SU-DHL-6 (cell line): ENCODE measurements at regions not wholly inside any gene's neighbourhood (a gene's known extent, or its start where the extent isn't known, plus 50 kb on each side); places are given as distances from the start of the nearest gene placed in this dataset.

Experiments
- CTCF ChIP-seq: fragments of 200-600 bp; sonication (generic); IDR thresholded peaks from one replicate; pipeline ENCODE4 v1.5.1; 2017; ENCODE audit warnings: antibody characterized with exemption, mild to moderate bottlenecking, low read length, moderate library complexity; ENCODE audit not compliant: insufficient read depth, poor library complexity, severe bottlenecking
- EZH2phosphoT487 ChIP-seq: fragments of 200-600 bp; sonication (generic), shearing (Covaris generic); conservative IDR thresholded peaks from 2 replicates; pipeline ENCODE4 v1.6.1; 2018; ENCODE audit warnings: mild to moderate bottlenecking, antibody characterized with exemption, low read length, moderate library complexity, mixed read lengths

DNA sequence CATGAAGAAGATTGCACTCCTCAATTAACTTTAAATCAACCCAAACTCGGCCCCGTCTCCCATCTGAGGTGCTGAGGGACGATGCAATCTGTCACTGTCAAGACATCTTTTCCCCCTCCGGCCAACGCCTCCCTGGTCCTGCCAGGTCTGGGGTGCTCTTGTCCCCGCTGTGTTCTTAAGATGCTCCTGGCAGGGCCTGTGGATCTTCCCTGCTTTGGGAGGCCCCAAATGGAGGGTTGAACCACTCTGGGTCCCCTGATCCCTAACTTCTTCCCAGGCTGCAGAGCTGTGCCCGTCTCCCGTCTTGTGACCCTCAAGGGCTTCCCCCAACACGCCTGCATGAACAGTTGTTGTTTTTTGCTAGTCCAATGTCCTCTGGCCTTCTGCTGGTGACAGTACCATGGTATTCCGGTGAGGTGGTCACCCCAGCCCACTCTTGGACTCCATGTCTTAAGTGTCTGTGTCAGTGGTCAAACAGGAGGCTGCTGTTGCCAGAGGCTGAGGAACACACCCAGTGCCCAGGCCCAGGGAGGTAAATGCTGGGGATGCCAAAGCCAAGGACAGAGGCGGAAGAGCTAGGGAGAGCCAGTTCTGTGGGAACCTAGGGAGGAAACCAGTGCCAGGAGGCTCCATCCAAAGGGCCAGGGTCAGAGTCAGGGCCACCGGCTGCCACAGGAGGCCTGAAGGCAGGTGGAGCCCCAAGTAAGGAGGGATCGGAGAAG is 70.6 kb upstream of the SHANK2 start:
- TF ChIP-seq CTCF: no peak
- TF ChIP-seq EZH2phosphoT487: no peak
